ENCODE measurements at regions not wholly inside any gene's neighbourhood (a gene's known extent, or its start where the extent isn't known, plus 50 kb on each side); places are given as distances from the start of the nearest gene placed in this dataset.

DNA sequence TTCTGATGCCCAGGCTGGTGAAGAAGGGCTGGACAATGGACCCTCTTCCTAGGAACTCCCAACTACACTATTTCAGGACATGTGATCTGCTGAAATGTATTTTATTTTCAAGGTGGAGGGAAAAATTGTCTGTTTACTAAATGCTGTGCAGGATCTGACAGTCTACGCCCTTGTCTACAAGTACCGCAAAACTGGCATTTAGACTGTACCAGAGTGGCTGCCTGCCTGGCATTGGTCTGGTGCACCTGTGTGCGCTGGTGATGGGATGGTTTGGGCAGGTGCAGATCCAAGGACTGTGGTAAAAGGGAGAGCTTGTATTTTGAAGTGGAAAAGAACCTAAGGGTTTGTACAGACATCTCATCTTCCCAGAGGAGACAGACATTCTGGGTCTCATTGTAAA, 79.7 kb downstream of the AIPL1 start:
- DNase-seq (ENCODE audit: low spot score in 2 of 2), result peak in 1 of 2 donors; percentile 58
- 57 to 97% methylated on average over 3 of the region's 3 CpGs for WGBS, 2 donors
- intact Hi-C loops (cut with DNase I; ENCODE audit: low total_unique reads), result no loop called here
- no peak overlapping the region for H3K4me3 ChIP-seq (ENCODE audit: low read depth, poor library complexity, severe bottlenecking)
- TF ChIP-seq, protein P1, sequence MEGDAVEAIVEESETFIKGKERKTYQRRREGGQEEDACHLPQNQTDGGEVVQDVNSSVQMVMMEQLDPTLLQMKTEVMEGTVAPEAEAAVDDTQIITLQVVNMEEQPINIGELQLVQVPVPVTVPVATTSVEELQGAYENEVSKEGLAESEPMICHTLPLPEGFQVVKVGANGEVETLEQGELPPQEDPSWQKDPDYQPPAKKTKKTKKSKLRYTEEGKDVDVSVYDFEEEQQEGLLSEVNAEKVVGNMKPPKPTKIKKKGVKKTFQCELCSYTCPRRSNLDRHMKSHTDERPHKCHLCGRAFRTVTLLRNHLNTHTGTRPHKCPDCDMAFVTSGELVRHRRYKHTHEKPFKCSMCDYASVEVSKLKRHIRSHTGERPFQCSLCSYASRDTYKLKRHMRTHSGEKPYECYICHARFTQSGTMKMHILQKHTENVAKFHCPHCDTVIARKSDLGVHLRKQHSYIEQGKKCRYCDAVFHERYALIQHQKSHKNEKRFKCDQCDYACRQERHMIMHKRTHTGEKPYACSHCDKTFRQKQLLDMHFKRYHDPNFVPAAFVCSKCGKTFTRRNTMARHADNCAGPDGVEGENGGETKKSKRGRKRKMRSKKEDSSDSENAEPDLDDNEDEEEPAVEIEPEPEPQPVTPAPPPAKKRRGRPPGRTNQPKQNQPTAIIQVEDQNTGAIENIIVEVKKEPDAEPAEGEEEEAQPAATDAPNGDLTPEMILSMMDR (IDR thresholded peaks at IDR 0.05), result no peak
- TF ChIP-seq POLR2A (IDR thresholded peaks at IDR 0.05), result no peak

DNA sequence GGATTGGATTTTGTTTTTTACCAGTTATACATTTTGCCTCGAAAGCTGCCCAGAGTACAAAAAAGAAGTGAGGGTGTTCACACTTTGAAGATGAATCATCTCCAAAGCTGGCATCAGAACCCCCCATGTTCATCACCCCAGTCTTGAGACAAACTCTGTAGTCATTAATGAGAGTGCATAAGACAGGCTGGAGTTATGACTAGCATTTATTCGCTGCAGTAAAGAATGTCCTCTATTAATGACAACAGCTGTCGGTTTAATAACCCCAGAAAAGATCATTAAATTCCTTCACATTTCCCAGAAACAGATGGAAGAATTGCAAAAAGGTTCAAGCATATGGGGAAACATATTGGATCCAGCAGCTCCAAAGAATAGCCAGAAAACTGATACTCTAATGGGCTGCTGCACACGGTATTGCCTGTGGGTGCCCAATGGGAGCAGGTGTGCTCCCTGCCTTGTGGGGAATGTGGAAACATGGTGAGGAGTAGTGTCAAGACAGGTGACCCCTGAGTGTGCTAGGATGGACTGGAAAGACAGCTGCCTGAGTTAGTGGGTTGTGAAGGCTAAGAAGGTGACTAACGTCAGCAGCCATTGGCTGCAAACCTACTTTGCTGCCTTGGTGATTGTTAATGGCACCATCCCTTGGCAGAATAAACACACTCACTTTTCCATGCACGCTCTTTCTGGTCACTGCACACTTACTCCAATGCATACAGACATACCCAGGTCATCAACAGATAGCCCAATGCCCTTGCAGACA, 81.9 kb downstream of the AIPL1 start:
- TF ChIP-seq, protein P1 (IDR thresholded peaks at IDR 0.05), result no peak
- TF ChIP-seq POLR2A (IDR thresholded peaks at IDR 0.05), result no peak
- intact Hi-C loops (cut with DNase I; ENCODE audit: low total_unique reads), result no loop called here
- no peak overlapping the region for H3K4me3 ChIP-seq (ENCODE audit: low read depth, poor library complexity, severe bottlenecking)
- 56% methylated on average over 6 of the region's 6 CpGs for WGBS, 2 donors
- DNase-seq (ENCODE audit: low spot score in 2 of 2), result peak in 1 of 2 donors; percentile 58

DNA sequence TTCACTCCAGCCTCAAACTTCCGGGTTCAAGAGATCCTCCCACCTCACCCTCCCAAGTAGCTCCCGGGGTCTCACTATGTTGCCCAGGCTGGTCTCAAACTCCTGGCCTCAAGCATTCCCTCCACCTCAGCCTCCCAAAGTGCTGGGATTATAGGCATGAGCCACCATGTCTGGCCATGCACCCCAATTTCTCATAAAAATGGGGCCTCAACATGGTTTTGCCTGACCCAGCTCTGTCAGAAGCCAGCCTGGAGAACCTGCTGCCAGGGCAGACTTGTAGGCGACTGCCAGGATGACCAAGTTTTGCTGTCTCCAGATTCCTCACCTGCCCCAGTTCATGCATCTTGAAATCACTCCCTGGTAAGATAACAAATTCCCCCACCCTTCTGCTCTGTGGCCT, 82.9 kb downstream of the AIPL1 start:
- no peak for TF ChIP-seq POLR2A (IDR thresholded peaks at IDR 0.05)
- TF ChIP-seq, protein P1 (IDR thresholded peaks at IDR 0.05), result no peak
- intact Hi-C loops (cut with DNase I; ENCODE audit: low total_unique reads), result no loop called here
- DNase-seq (ENCODE audit: low spot score in 2 of 2), result peak in 1 of 2 donors; percentile 42
- WGBS, 2 donors, result 81 to 93% methylated on average over 2 to 3 of the region's 3 CpGs
- no peak overlapping the region for H3K4me3 ChIP-seq (ENCODE audit: low read depth, poor library complexity, severe bottlenecking)

DNA sequence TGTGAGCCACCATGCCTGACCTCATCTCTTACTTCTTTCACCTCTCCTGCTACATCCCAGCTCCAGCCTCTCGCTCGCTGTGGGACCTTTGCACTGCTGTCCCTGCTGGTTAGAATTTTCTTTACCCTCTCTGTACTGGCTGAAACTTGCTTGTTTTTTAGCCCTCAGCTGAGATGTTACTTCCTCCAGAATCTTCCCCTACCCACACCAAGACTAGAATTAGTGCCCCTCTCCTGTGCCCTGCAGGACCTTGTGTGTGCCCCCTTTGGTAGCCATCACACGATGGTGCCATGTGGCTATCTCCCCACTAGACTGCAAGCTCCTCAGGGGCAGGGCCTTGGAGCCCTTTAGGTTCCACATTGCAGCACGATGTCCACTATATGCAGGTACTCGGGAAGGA, 84.1 kb downstream of the AIPL1 start:
- 89 to 97% methylated on average over 5 of the region's 5 CpGs for WGBS, 2 donors
- no peak overlapping the region for H3K4me3 ChIP-seq (ENCODE audit: low read depth, poor library complexity, severe bottlenecking)
- intact Hi-C loops (cut with DNase I; ENCODE audit: low total_unique reads), result no loop called here
- TF ChIP-seq, protein P1 (IDR thresholded peaks at IDR 0.05), result no peak
- DNase-seq (ENCODE audit: low spot score in 2 of 2), result peak in 1 of 2 donors; percentile 23

- intact Hi-C loops (cut with DNase I; ENCODE audit: low total_unique reads), result no loop called here
Observed at GRCh38 chr17:6348891-6349290, 86.0 kb downstream of the AIPL1 start.

More at GRCh38 chr17:6348891-6349290, 86.0 kb downstream of the AIPL1 start:
- no peak for TF ChIP-seq POLR2A (IDR thresholded peaks at IDR 0.05)
- TF ChIP-seq, protein P1 (IDR thresholded peaks at IDR 0.05), result no peak
- WGBS, 2 donors, result 74 to 75% methylated on average over 9 of the region's 9 CpGs
- peak in 1 of 2 donors; percentile 28 for DNase-seq (ENCODE audit: low spot score in 2 of 2)
- H3K4me3 ChIP-seq (ENCODE audit: low read depth, poor library complexity, severe bottlenecking), result no peak overlapping the region

Data from lower leg skin (tissue), 4 donors.